Body of pancreas (tissue), 4 donors: ENCODE measurements at regions not wholly inside any gene's neighbourhood (a gene's known extent, or its start where the extent isn't known, plus 50 kb on each side); places are given as distances from the start of the nearest gene placed in this dataset.

Experiments
- POLR2A ChIP-seq, 3 donors: fragments of 450-650 bp; IDR thresholded peaks; one replicate each; pipeline ENCODE4 v1.6.1; 2016; ENCODE audit warnings: antibody characterized with exemption in 3 of 3, mild to moderate bottlenecking in 2 of 3
- TF ChIP-seq, protein P1 (sequence below), 7 experiments: fragments of 450-650 bp in 4 of 7; fragments of 200-600 bp in 3 of 7; sonication (generic) in 3 of 7; IDR thresholded peaks; one replicate each; pipeline ENCODE4 v1.5.1; 2016 to 2019; ENCODE audit warnings: antibody characterized with exemption in 7 of 7

DNA sequence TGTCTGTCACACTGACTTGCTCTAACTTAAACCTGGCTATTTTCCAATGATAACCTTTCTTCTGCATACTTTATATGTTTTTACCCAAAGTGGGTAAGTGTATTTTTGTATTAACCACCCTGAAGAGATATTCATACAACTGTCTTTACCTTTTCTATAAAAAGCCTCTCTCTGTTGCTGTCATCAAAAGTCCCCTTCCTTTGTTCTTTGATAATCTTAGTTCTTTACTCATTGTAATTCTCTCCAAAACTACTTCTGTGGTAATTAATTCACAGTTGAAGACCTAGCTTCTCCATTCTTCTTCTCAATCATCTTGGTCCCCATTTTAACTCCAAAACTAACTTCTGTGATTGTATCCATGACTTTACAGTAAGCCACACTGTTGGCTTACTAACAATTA is 479.7 kb upstream of the MGAT4C start:
- TF ChIP-seq, protein P1, sequence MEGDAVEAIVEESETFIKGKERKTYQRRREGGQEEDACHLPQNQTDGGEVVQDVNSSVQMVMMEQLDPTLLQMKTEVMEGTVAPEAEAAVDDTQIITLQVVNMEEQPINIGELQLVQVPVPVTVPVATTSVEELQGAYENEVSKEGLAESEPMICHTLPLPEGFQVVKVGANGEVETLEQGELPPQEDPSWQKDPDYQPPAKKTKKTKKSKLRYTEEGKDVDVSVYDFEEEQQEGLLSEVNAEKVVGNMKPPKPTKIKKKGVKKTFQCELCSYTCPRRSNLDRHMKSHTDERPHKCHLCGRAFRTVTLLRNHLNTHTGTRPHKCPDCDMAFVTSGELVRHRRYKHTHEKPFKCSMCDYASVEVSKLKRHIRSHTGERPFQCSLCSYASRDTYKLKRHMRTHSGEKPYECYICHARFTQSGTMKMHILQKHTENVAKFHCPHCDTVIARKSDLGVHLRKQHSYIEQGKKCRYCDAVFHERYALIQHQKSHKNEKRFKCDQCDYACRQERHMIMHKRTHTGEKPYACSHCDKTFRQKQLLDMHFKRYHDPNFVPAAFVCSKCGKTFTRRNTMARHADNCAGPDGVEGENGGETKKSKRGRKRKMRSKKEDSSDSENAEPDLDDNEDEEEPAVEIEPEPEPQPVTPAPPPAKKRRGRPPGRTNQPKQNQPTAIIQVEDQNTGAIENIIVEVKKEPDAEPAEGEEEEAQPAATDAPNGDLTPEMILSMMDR (IDR thresholded peaks at IDR 0.05), result no peak
- TF ChIP-seq POLR2A (IDR thresholded peaks at IDR 0.05), result no peak
